Stomach smooth muscle (tissue), 2 donors: ENCODE measurements at regions not wholly inside any gene's neighbourhood (a gene's known extent, or its start where the extent isn't known, plus 50 kb on each side); places are given as distances from the start of the nearest gene placed in this dataset.
"Not testable (repeated sequence)": the region's sequence is repeated elsewhere in the genome, so short reads cannot be mapped to it uniquely, and the experiment has no call there.

Source experiments
- H3K27ac ChIP-seq: one replicate; pipeline ENCODE4 v1.7.0; 2013; ENCODE audit warnings: mild to moderate bottlenecking, low read length, inconsistent platforms
- H3K27me3 ChIP-seq, 2 donors: one replicate each; pipeline ENCODE4 v1.7.0; 2013; ENCODE audit warnings: low read length in 2 of 2; ENCODE audit not compliant: insufficient read depth in 2 of 2, control insufficient read depth in 1 of 2
- H3K36me3 ChIP-seq, 2 donors: one replicate each; pipeline ENCODE4 v1.7.0; 2013; ENCODE audit warnings: low read length in 2 of 2; ENCODE audit not compliant: control insufficient read depth in 2 of 2, insufficient read depth in 2 of 2
- H3K4me1 ChIP-seq: one replicate; pipeline ENCODE4 v1.7.0; 2013; ENCODE audit warnings: low read length; ENCODE audit not compliant: control insufficient read depth, insufficient read depth
- H3K4me3 ChIP-seq, 2 donors: one replicate each; pipeline ENCODE4 v1.7.0; 2013; ENCODE audit warnings: low read length in 2 of 2
- H3K9ac ChIP-seq, 2 donors: one replicate each; pipeline ENCODE4 v1.7.0; 2013; ENCODE audit warnings: low read length in 2 of 2, mild to moderate bottlenecking in 1 of 2
- H3K9me3 ChIP-seq, 2 donors: one replicate each; pipeline ENCODE4 v1.7.0; 2013; ENCODE audit warnings: low read length in 2 of 2; ENCODE audit not compliant: control insufficient read depth in 2 of 2
- donor health status: healthy.
- donor health status: Pancreatic carcinoma.

GRCh38 chr9:63912451-63912850 lies 1372.6 kb downstream of the FOXD4L5 start:
- not testable (repeated sequence) for H3K27me3 ChIP-seq, H3K4me3 ChIP-seq, H3K9me3 ChIP-seq, H3K27ac ChIP-seq, H3K4me1 ChIP-seq, H3K9ac ChIP-seq, H3K36me3 ChIP-seq

- not testable (repeated sequence) for H3K36me3 ChIP-seq, H3K4me3 ChIP-seq, H3K4me1 ChIP-seq, H3K9me3 ChIP-seq, H3K27me3 ChIP-seq, H3K9ac ChIP-seq, H3K27ac ChIP-seq
These were observed 1375.9 kb downstream of the FOXD4L5 start for GRCh38 chr9:63909076-63909475.

GRCh38 chr9:63899637-63900190 lies 1385.3 kb downstream of the FOXD4L5 start:
- H3K9ac ChIP-seq, H3K27ac ChIP-seq, H3K4me1 ChIP-seq, H3K27me3 ChIP-seq, H3K9me3 ChIP-seq, H3K36me3 ChIP-seq, H3K4me3 ChIP-seq: not testable (repeated sequence)

- not testable (repeated sequence) for H3K27ac ChIP-seq, H3K4me1 ChIP-seq, H3K9ac ChIP-seq
These were observed 1403.6 kb downstream of the FOXD4L5 start for GRCh38 chr9:63881386-63881785.

GRCh38 chr9:63876380-63876779 lies 1408.6 kb downstream of the FOXD4L5 start:
- not testable (repeated sequence) for H3K27ac ChIP-seq, H3K36me3 ChIP-seq, H3K27me3 ChIP-seq, H3K4me3 ChIP-seq, H3K9ac ChIP-seq, H3K9me3 ChIP-seq, H3K4me1 ChIP-seq

More at GRCh38 chr9:63881386-63881785, 1403.6 kb downstream of the FOXD4L5 start:
- not testable (repeated sequence) for H3K4me3 ChIP-seq, H3K9me3 ChIP-seq, H3K27me3 ChIP-seq, H3K36me3 ChIP-seq

GRCh38 chr9:63859475-63860215 lies 1425.4 kb downstream of the FOXD4L5 start:
- Histone ChIP-seq H3K4me3 (peak overlapping the region; percentile 29 to 51), H3K4me1 (no peaks in the 10 kb centered on the region), H3K36me3 (no peaks in the 10 kb centered on the region), H3K9ac (peak overlapping the region in 1 of 2 donors; percentile 60), H3K9me3 (no peaks in the 10 kb centered on the region), H3K27ac (no peak overlapping the region), H3K27me3 (no peaks in the 10 kb centered on the region)

- H3K27ac ChIP-seq, H3K9me3 ChIP-seq, H3K36me3 ChIP-seq, H3K27me3 ChIP-seq, H3K4me1 ChIP-seq: not testable (repeated sequence)
- H3K4me3 ChIP-seq: peak overlapping the region; percentile 29 to 46
- peak overlapping the region in 1 of 2 donors; percentile 60 for H3K9ac ChIP-seq
These were observed 1425.9 kb downstream of the FOXD4L5 start for GRCh38 chr9:63859090-63859474.

- not testable (repeated sequence) for H3K27ac ChIP-seq, H3K9me3 ChIP-seq, H3K4me1 ChIP-seq, H3K36me3 ChIP-seq, H3K9ac ChIP-seq, H3K4me3 ChIP-seq, H3K27me3 ChIP-seq
These were observed 1431.8 kb downstream of the FOXD4L5 start for GRCh38 chr9:63853140-63853751.

GRCh38 chr9:63824804-63825203 lies 1460.2 kb downstream of the FOXD4L5 start:
- H3K27me3 ChIP-seq, H3K4me3 ChIP-seq, H3K4me1 ChIP-seq, H3K9ac ChIP-seq, H3K9me3 ChIP-seq, H3K36me3 ChIP-seq, H3K27ac ChIP-seq: not testable (repeated sequence)

GRCh38 chr9:63823375-63824201 lies 1461.4 kb downstream of the FOXD4L5 start:
- H3K27ac ChIP-seq, H3K4me3 ChIP-seq, H3K9me3 ChIP-seq, H3K4me1 ChIP-seq, H3K27me3 ChIP-seq, H3K9ac ChIP-seq, H3K36me3 ChIP-seq: not testable (repeated sequence)
